Thymus (tissue), 11 donors: ENCODE measurements at regions not wholly inside any gene's neighbourhood (a gene's known extent, or its start where the extent isn't known, plus 50 kb on each side); places are given as distances from the start of the nearest gene placed in this dataset.
"Not testable (repeated sequence)": the region's sequence is repeated elsewhere in the genome, so short reads cannot be mapped to it uniquely, and the experiment has no call there.

ENCODE experiments used
- DNase-seq, 9 donors: peaks; one replicate each; pipeline ENCODE4 v3.0.0-alpha.2; 2013; ENCODE audit warnings: low spot score in 9 of 9, low read depth in 6 of 9, missing footprints in 1 of 9
- H3K27ac ChIP-seq, 2 donors: one replicate each; pipeline ENCODE4 v1.5.1; 2013; ENCODE audit warnings: control low read depth in 1 of 2, low read depth in 1 of 2, low read length in 1 of 2, mild to moderate bottlenecking in 1 of 2, moderate library complexity in 1 of 2
- H3K27me3 ChIP-seq, 2 donors: one replicate each; pipeline ENCODE4 v1.5.1; 2013; ENCODE audit warnings: low read length in 1 of 2; ENCODE audit not compliant: control insufficient read depth in 2 of 2, insufficient read depth in 1 of 2
- H3K36me3 ChIP-seq, 2 donors: one replicate each; pipeline ENCODE4 v1.5.1; 2013; ENCODE audit warnings: low read length in 1 of 2, mild to moderate bottlenecking in 1 of 2, moderate library complexity in 1 of 2; ENCODE audit not compliant: control insufficient read depth in 2 of 2, insufficient read depth in 2 of 2
- H3K4me1 ChIP-seq, 2 donors: one replicate each; pipeline ENCODE4 v1.5.1; 2013; ENCODE audit warnings: low read length in 2 of 2; ENCODE audit not compliant: control insufficient read depth in 2 of 2, insufficient read depth in 2 of 2
- H3K4me3 ChIP-seq, 2 donors: one replicate each; pipeline ENCODE4 v1.5.1; 2013; ENCODE audit warnings: low read length in 2 of 2, control low read depth in 1 of 2, mild to moderate bottlenecking in 1 of 2
- H3K9me3 ChIP-seq, 2 donors: one replicate each; pipeline ENCODE4 v1.5.1; 2013; ENCODE audit warnings: low read length in 1 of 2, mild to moderate bottlenecking in 1 of 2; ENCODE audit not compliant: control insufficient read depth in 2 of 2, insufficient read depth in 1 of 2
- WGBS: extraction: QIAGEN DNeasy Blood & Tissue Kit; methylation state at CpG from one replicate; pipeline ENCODE4 v1.1.7; 2013; 5-methylcytosine and 5-hydroxymethylcytosine counted together
- donor health status: healthy.

DNA sequence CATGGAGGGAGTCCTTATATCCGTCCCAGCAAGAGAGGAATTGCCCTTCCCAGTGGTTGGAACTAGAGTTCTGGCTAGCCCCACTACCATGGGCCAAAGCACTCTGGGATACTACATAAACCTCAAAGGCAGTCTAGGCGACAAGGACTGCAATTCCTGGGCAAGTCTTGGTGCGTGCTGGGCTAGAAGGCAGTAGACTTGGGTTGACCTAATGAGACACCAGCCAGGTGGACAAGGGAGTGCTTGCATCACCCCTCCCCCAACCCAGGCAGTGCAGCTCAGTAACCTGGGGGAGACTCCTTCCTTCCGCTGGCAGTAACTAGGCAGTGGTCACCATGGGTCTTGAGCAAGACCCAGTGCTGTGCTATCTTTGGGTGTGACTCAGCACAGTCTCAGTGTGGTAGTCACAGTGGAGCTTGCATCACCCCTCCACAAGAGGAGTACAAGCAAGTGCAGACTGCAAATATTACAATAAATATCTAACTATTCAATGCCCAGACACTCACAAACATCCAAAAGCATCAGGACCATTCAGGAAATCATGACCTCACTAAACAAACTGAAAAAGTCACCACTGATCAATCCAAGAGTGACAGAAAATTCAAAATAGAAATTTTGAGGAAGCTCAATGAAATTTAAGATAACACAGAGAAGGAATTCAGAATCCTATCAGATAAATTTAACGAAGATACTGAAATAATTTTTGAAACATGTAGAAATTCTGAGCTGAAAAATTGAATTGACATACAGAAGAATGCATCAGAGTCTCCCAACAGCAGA is 84.7 kb upstream of the LYPLAL1 start:
- no peaks in the 10 kb centered on the region for H3K36me3 ChIP-seq
- no peak overlapping the region for H3K4me3 ChIP-seq
- no peaks in the 10 kb centered on the region for H3K9me3 ChIP-seq
- no peak overlapping the region for H3K27ac ChIP-seq
- no peaks in the 10 kb centered on the region for H3K27me3 ChIP-seq
- H3K4me1 ChIP-seq: no peaks in the 10 kb centered on the region
- WGBS: 88% methylated on average over 5 of the region's 5 CpGs
- DNase-seq: no peak

DNA sequence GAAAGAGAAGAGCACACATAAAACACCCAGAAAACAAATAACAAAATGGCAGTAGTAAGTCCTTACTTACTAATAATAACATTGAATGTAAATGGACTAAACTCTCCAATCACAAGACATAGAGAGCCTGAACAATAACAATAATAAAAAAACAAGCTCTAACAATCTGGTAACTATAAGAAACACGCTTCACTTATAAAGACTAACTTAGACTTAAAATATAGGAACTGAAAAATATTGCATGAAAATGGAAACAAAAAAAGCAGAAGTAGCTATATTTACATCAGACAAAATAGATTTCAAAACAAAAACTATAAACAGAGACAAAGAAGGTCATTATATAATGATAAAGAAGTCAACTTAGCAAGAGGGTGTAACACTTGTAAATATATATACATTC is 83.1 kb upstream of the LYPLAL1 start:
- no peaks in the 10 kb centered on the region for H3K9me3 ChIP-seq
- H3K36me3 ChIP-seq: no peaks in the 10 kb centered on the region
- H3K4me1 ChIP-seq: no peaks in the 10 kb centered on the region
- no peaks in the 10 kb centered on the region for H3K27me3 ChIP-seq
- no peak overlapping the region for H3K4me3 ChIP-seq
- no peak for DNase-seq
- 81% methylated on average over 1 of the region's 1 CpG for WGBS
- no peak overlapping the region for H3K27ac ChIP-seq

DNA sequence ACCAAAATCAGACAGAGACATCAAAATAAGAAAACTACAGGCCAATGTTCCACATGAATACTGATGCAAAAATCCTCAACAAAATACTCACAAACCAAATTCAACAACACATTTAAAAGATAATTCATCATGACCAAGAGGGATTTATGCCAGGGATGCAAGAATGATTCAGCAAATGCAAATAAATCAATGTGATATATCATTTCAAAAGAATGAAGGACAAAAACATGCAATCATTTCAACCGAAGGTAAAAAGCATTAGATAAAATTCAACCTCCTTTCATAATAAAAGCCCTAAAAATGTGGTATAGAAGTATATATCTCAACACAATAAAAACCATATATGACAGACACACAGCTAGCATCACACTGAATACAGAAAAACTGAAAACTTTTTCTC is 81.5 kb upstream of the LYPLAL1 start:
- no peaks in the 10 kb centered on the region for H3K4me1 ChIP-seq
- H3K9me3 ChIP-seq: no peaks in the 10 kb centered on the region
- no peak overlapping the region for H3K27ac ChIP-seq
- H3K4me3 ChIP-seq: no peak overlapping the region
- 90% methylated on average over 1 of the region's 1 CpG for WGBS
- no peak for DNase-seq
- no peaks in the 10 kb centered on the region for H3K36me3 ChIP-seq
- H3K27me3 ChIP-seq: no peaks in the 10 kb centered on the region

DNA sequence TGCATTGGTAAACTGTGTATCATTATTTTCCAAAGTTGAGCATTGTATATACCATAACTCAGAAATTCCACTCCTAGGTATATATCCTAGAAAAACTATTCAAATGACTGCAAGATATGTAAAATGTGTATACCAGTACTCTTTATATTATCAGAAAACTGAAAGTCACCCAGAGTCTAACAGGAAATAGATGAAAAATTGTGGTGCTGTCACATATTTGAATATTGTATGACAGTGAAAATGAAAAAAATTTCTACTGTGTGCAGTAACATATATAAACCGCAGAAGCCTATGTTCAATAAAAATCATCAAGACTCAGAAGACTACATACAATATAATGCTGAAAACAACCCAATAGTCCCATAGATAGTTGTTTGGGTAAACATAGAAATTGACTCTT is 74.4 kb upstream of the LYPLAL1 start:
- 93% methylated on average over 1 of the region's 1 CpG for WGBS
- Histone ChIP-seq H3K4me1 (no peaks in the 10 kb centered on the region), H3K36me3 (no peaks in the 10 kb centered on the region), H3K27ac (no peak overlapping the region), H3K4me3 (no peak overlapping the region), H3K9me3 (no peaks in the 10 kb centered on the region), H3K27me3 (no peaks in the 10 kb centered on the region)
- no peak for DNase-seq

DNA sequence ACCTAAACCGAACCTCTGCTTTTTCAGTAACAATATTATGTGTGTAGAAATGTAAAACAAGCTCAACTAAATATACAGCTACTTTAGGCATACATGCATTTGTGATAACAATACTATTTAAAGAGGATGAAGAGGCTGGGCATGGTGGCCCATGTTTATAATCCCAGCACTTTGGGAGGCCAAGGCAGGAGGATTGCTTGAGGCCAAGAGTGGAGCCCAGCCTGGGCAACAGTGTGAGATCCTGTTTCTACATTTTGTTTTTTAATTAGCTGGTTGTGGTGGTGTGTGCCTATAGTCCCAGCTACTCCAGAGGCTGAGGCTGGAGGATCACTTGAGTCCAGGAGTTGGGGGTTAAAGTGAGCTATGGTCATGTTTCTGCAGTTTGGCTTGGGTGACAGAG is 73.6 kb upstream of the LYPLAL1 start:
- Histone ChIP-seq H3K4me1 (no peaks in the 10 kb centered on the region), H3K4me3 (no peak overlapping the region), H3K27me3 (no peaks in the 10 kb centered on the region), H3K27ac (no peak overlapping the region), H3K9me3 (no peaks in the 10 kb centered on the region), H3K36me3 (no peaks in the 10 kb centered on the region)
- WGBS: 1% methylated on average over 1 of the region's 1 CpG
- no peak for DNase-seq

DNA sequence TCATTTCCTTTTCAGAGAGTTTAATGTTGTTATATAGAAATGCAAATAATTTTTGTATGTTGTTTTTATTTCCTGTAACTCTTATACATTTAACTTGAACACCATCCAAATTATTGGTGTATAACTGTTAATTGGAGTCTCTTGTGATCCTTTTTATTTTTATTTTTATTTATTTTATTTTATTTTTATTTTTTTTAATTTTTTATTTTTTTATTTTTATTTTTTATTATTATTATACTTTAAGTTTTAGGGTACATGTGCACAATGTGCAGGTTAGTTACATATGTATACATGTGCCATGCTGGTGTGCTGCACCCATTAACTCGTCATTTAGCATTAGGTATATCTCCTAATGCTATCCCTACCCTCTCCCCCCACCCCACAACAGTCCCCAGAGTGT is 71.2 kb upstream of the LYPLAL1 start:
- not testable (repeated sequence) for H3K4me1 ChIP-seq, H3K9me3 ChIP-seq, H3K36me3 ChIP-seq, H3K27ac ChIP-seq, H3K27me3 ChIP-seq, H3K4me3 ChIP-seq, DNase-seq
- 85% methylated on average over 1 of the region's 1 CpG for WGBS

DNA sequence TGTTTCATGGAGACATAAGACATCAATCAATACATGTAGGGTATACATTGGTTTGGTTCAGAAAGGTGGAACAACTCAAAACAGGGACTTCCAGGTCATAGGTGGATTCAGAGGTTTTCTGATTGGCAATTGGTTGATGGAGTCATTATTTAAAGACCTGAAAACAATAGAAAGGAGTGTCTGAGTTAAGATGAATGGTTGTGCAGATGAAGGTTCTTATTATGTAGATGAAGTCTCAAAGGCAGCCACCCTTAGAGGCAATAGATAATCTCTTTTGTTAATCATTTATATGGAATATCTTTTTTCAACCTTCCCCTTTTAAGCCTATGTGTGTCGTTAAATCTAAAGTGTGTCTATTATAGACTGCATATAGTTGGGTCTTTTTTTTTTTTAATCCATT is 67.8 kb upstream of the LYPLAL1 start:
- Histone ChIP-seq H3K27me3 (no peaks in the 10 kb centered on the region), H3K4me1 (no peaks in the 10 kb centered on the region), H3K27ac (no peak overlapping the region), H3K4me3 (no peak overlapping the region), H3K36me3 (no peaks in the 10 kb centered on the region), H3K9me3 (no peaks in the 10 kb centered on the region)
- DNase-seq: no peak
- WGBS: 94% methylated on average over 1 of the region's 1 CpG

DNA sequence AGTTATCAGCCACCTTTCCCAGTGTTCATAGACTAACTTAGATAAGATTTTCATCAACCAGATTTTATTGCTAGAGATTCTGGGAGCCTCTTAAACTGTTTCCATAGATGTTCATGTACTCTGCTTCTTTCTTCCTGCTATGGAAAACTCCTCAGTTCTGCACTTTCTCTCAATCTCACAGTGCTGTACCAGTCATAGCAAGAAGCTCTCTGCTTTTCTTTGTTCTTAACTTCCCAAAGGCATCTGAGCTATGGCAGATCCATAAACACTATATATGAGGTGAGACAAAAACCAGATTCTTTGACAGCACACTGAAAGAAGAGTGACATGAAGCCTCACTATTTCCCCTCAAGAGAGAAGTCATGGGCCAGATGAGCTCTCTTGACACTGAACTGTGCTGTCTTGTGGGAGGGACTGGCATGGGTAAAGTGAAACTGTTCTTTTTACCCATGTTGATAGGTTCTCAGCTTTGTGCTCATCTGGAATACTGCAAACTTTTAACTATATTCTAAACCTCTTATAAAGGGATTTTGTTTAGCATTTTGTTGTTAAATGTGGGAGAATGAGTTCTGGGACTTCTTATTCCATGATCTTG is 64.2 kb upstream of the LYPLAL1 start:
- Histone ChIP-seq H3K4me3 (no peak overlapping the region), H3K9me3 (no peaks in the 10 kb centered on the region), H3K4me1 (no peaks in the 10 kb centered on the region), H3K36me3 (no peaks in the 10 kb centered on the region), H3K27ac (no peak overlapping the region), H3K27me3 (no peaks in the 10 kb centered on the region)
- no peak for DNase-seq

DNA sequence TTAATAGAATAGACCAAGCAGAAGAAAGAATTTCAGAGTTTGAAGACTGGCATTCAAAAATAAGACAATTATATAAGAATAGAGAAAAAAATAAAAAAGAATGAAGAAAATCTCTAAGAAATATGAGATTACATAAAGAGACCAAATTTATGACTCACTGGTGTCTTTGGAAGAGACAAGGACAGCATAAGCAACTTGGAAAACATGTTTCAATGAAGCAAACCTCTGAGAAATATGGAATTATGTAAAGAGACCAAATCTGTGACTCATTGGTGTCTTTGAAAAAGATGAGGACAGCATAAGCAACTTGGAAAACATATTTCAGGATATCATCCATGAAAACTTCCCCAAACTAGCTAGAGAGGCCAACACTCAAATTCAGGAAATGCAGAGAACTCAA is 60.4 kb upstream of the LYPLAL1 start:
- no peak overlapping the region for H3K4me3 ChIP-seq
- no peaks in the 10 kb centered on the region for H3K4me1 ChIP-seq
- no peak for DNase-seq
- H3K27ac ChIP-seq: no peak overlapping the region
- H3K9me3 ChIP-seq: no peaks in the 10 kb centered on the region
- no peaks in the 10 kb centered on the region for H3K27me3 ChIP-seq
- H3K36me3 ChIP-seq: no peaks in the 10 kb centered on the region
